Frontal cortex (tissue), 3 donors: ENCODE measurements at regions not wholly inside any gene's neighbourhood (a gene's known extent, or its start where the extent isn't known, plus 50 kb on each side); places are given as distances from the start of the nearest gene placed in this dataset.

Experiments used
- DNase-seq, 2 donors: peaks; one replicate each; pipeline ENCODE4 v3.0.0; 2012; ENCODE audit warnings: low spot score in 2 of 2
- FAIRE-seq: peaks from 2 replicates; lab custom pipeline; 2012; peaks lifted over from hg19 to GRCh38; lab: Jason Lieb, UNC
- donor health status: control.
- donor health status: control.
- donor health status: control.

GRCh38 chr11:82676483-82677094, 57.1 kb downstream of the FAM181B start:
- DNase-seq = no peak
- FAIRE-seq = no peak

DNA sequence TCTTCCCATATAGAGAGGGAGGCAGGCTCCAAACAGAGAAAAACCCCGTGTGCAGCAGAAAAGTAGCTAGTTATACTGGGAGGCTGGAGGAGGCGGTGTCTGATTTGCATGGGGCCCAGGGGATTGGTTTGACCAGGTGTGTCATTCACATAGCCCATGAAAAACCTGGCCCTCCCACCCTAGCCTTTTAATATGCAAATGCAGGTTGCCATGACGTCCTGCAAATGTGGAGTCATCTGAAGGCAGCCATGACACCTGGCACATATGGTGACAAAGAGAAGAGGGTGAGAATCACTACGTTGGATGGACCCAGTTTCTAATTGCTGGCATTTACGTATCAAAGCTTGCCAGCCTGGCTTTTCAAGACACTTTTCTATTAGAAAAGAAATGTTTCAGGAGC, 57.8 kb downstream of the FAM181B start:
- DNase-seq (no peak), FAIRE-seq (no peak)

GRCh38 chr11:82673631-82674030, 60.0 kb downstream of the FAM181B start:
- DNase-seq = no peak
- no peak for FAIRE-seq

- FAIRE-seq (no peak), DNase-seq (no peak)
Measured at GRCh38 chr11:82671451-82671850, 62.2 kb downstream of the FAM181B start.

- FAIRE-seq = peak; percentile 23
- DNase-seq = peak in 1 of 2 donors; percentile 6
Measured at GRCh38 chr11:82663535-82663934, 70.1 kb downstream of the FAM181B start.

- FAIRE-seq = no peak
- DNase-seq = no peak
Measured at GRCh38 chr11:82653752-82654151, 79.9 kb downstream of the FAM181B start.

GRCh38 chr11:82639251-82639650, 94.4 kb downstream of the FAM181B start:
- DNase-seq = no peak
- no peak for FAIRE-seq

DNA sequence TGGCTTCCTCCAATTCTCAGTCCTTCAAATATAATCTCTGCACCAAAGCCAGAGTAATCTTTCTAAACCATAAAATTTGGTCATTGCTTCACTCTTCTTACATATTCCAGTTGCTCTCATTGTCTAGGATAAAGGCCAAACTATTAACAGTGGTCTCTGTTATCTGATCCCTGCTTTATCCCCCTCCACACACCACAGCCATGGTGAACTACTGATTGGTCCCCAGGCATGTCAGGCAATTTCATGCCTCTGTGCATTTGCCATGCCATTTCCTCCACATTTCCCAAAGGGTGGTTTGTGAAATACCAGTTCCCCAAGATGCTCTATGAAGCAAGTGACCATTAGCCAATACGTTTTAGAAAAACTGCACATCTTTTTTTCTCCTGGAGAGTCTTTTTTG, 97.0 kb downstream of the FAM181B start:
- DNase-seq (no peak), FAIRE-seq (no peak)

DNA sequence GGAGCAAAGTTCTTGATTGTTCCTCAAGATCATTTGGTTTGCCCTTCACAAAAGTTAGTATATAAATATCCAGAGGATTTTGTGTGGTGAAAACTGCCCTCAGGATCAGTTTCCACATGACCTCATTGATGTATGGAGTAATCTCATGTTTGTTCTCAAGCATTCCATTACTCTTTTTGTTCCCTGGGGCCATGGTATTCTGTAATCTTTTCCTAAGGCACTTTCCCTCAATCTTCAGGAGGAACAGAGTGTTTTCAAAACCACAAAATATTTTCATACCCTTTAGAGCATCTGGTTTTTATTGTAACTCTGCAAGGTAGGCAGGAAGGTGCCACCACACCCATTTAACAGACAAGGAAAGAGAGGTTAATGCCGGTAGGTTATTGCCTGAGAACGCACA, 99.6 kb downstream of the FAM181B start:
- FAIRE-seq (no peak), DNase-seq (no peak)

DNA sequence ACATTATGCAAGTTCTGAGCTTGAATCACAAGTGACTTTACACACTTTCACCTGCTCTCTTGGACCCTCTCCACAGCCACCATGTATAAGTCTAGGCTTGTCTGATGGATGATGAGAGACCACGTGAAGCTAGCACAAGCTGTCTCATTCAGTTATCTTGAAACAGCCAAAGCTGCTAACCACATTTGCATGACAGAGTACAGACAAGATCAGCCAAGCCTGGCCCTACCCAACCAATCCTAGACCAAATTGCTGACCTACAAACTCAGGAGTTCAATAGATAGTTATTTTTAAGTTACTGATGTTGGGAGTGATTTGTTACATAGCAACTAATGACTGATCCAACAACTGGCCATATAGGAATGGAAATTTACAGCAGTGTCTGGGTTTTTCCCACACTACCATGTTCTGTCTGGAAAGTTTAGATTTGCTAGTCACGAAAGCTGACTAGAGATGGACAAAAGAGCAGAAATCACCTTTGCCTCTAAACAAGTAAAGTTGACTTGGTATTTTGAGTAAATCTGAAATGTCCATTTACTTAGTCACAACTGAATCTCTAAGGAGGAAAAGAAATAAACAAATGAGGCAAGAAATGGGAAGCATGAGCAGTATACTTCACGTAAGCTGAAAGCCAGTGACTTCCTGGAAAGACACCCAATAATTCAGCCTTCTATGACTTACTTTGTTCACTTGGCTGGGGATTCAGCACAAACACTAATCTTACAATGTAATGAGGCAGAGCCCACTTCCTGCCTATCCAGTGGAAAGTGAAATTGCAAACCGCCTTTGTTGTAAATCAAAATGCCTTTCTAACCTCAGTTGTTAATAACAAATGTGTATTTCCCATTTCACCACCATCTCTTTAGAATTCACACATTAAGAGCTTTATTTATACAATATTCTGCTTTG, 101.7 kb downstream of the FAM181B start:
- FAIRE-seq (no peak), DNase-seq (no peak)

- DNase-seq = no peak
- no peak for FAIRE-seq
Measured at GRCh38 chr11:82610671-82611070, 123.0 kb downstream of the FAM181B start.

- FAIRE-seq (no peak), DNase-seq (no peak)
Measured at GRCh38 chr11:82606738-82607137, 126.9 kb downstream of the FAM181B start.

DNA sequence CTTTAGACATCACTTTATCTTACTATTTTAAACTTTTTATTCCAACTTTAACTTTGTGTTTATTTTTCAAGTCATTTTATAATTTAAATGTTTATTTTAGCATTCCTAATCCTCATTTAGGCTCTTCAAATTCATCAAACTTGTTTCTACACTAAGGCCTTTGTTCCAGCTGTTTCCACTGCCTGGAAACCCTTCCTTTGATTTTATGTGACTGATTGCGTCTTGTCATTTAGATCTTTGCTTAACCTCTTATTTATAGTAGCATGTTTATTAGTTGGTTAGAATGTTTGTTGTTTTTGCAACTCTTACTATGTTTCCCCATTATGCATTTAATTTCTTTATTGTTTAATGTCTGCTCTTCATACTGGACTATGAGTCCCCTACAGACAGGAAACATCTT, 132.0 kb downstream of the FAM181B start:
- FAIRE-seq = peak; percentile 23
- DNase-seq = no peak

GRCh38 chr11:82599836-82600235, 133.8 kb downstream of the FAM181B start:
- FAIRE-seq (no peak), DNase-seq (no peak)

DNA sequence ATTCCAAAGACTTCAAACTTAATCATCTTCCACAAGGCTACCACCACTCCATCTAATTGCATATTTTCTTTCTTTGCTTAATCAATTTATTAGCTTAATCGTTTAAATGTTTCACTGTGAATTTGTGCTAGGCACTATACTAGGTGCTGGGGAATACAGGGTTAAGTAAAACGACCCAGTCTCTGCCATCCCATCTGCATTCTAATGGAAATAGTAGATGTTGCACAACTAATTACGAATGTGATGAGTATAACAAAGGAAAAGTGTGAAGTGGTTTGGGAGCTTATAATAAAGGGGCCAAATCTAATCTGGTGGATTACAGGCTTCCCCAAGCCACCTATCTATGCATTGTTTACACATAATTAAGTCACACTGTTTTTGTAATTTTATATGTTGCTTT, 147.1 kb downstream of the FAM181B start:
- FAIRE-seq (no peak), DNase-seq (no peak)

DNA sequence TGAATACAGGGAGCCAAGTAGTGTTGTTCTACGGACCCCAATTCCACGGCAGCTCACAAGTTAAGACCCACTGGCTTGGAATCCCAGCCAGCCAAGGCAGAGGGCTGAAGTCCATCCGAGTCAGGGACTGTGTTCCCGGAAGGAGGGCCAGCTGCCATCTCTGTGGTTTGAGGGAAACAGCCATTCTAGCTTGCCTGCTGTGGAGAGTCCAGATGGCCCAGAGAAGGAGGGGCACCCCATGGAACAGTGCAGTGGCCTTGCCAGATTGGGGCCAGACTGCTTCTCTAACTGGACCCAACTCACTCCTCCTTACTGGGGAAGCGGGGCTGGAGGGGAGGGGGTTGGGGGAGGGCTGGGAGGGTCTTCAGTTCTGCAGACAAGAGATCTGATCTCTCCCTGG, 156.4 kb downstream of the FAM181B start:
- FAIRE-seq = no peak
- DNase-seq = no peak

DNA sequence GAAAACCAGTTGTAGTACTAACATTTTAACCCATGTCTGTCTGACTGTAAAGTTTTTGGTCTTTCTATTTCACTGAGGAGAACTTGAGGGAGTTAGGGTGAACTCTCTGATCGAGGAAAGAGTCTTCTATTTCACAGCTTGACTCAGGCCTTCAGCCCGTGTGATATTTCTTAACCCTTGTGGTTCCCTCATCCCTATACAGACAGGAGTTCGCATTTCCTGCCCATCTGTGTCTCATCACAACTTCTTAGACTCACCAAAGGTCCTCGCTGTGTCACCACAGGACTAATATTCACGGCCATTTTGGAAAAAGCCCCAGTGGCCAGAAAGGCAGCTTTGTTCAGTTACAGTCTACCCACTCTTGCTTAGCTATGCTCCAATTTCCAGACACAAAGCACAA, 172.8 kb downstream of the FAM181B start:
- FAIRE-seq (no peak), DNase-seq (no peak)

DNA sequence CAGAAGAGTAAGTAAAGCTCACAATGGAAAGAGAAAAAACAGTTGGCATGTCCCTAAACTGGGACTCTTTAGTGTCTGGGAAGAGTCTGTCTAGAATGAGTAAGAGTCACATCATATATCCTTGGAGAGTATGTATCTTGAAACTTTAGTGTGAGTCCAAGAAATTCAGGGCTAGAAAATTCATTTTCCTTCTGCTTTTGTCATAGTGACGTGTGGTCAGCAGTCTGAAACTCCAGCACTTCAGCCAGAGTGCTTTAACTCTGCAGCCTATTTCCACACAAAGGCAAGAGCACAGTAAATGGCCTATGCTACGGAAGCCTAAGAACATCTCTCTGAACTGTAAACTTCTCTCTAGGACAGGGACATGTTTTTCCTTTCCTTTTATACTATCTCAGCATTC, 174.1 kb downstream of the FAM181B start:
- DNase-seq (no peak), FAIRE-seq (no peak)

- DNase-seq (no peak), FAIRE-seq (no peak)
Measured at GRCh38 chr11:82557274-82557673, 176.4 kb downstream of the FAM181B start.

GRCh38 chr11:82556210-82556609, 177.5 kb downstream of the FAM181B start:
- no peak for FAIRE-seq

More at GRCh38 chr11:82556210-82556609, 177.5 kb downstream of the FAM181B start:
- DNase-seq = no peak
